ENCODE measurements at regions not wholly inside any gene's neighbourhood (a gene's known extent, or its start where the extent isn't known, plus 50 kb on each side); places are given as distances from the start of the nearest gene placed in this dataset.
"Not testable (repeated sequence)": the region's sequence is repeated elsewhere in the genome, so short reads cannot be mapped to it uniquely, and the experiment has no call there.

- POLR2A ChIA-PET = no interaction called here
- CTCF ChIA-PET = no interaction called here
Observed at GRCh38 chr20:56762829-56763228, 133.7 kb downstream of the TFAP2C start.

- CTCF ChIA-PET = no interaction called here
- POLR2A ChIA-PET = no interaction called here
Observed at GRCh38 chr20:56764671-56765070, 135.6 kb downstream of the TFAP2C start.

GRCh38 chr20:56765172-56766073, 136.3 kb downstream of the TFAP2C start:
- ChIA-PET CTCF (no interaction called here), POLR2A (no interaction called here)

GRCh38 chr20:56766528-56766927, 137.4 kb downstream of the TFAP2C start:
- POLR2A ChIA-PET = no interaction called here
- CTCF ChIA-PET = no interaction called here

GRCh38 chr20:56769921-56770600, 141.0 kb downstream of the TFAP2C start:
- ChIA-PET CTCF (no interaction called here), POLR2A (no interaction called here)

GRCh38 chr20:56773749-56774148, 144.6 kb downstream of the TFAP2C start:
- ChIA-PET CTCF (interaction anchor here (0.7 kb wide), 1 partner anchor 81 kb away, joined by 3 read pairs; no protein-coding TSS in a partner anchor), POLR2A (no interaction called here)

- ChIA-PET POLR2A (no interaction called here), CTCF (no interaction called here)
Observed at GRCh38 chr20:56774873-56775272, 145.8 kb downstream of the TFAP2C start.

GRCh38 chr20:56776345-56776744, 147.2 kb downstream of the TFAP2C start:
- CTCF ChIA-PET = no interaction called here

GRCh38 chr20:56778765-56779195, 149.7 kb downstream of the TFAP2C start:
- CTCF ChIA-PET = no interaction called here
- POLR2A ChIA-PET = no interaction called here

More at GRCh38 chr20:56776345-56776744, 147.2 kb downstream of the TFAP2C start:
- POLR2A ChIA-PET = no interaction called here

- POLR2A ChIA-PET = no interaction called here
- CTCF ChIA-PET = no interaction called here
Observed at GRCh38 chr20:56779452-56780143, 150.5 kb downstream of the TFAP2C start.

GRCh38 chr20:56780266-56780665, 151.2 kb downstream of the TFAP2C start:
- CTCF ChIA-PET = no interaction called here
- POLR2A ChIA-PET = no interaction called here

- ChIA-PET POLR2A (no interaction called here), CTCF (no interaction called here)
Observed at GRCh38 chr20:56781108-56781739, 152.1 kb downstream of the TFAP2C start.

- CTCF ChIA-PET, POLR2A ChIA-PET: not testable (repeated sequence)
Observed at GRCh38 chr20:56781987-56782560, 153.0 kb downstream of the TFAP2C start.

- CTCF ChIA-PET = not testable (repeated sequence)
Observed at GRCh38 chr20:56782814-56783213, 153.7 kb downstream of the TFAP2C start.

GRCh38 chr20:56783826-56784225, 154.7 kb downstream of the TFAP2C start:
- CTCF ChIA-PET = no interaction called here

More at GRCh38 chr20:56782814-56783213, 153.7 kb downstream of the TFAP2C start:
- POLR2A ChIA-PET = not testable (repeated sequence)

GRCh38 chr20:56786503-56786902, 157.4 kb downstream of the TFAP2C start:
- ChIA-PET POLR2A (no interaction called here), CTCF (no interaction called here)

More at GRCh38 chr20:56783826-56784225, 154.7 kb downstream of the TFAP2C start:
- POLR2A ChIA-PET = no interaction called here

- POLR2A ChIA-PET = no interaction called here
- CTCF ChIA-PET = no interaction called here
Observed at GRCh38 chr20:56788041-56788670, 159.1 kb downstream of the TFAP2C start.

GRCh38 chr20:56788671-56789610, 159.8 kb downstream of the TFAP2C start:
- POLR2A ChIA-PET = no interaction called here
- CTCF ChIA-PET = interaction anchor here (0.7 kb wide), 1 partner anchor 8 kb away, joined by 3 read pairs; no protein-coding TSS in a partner anchor
